Activated gamma-delta T cell treated with anti-CD3 and anti-CD28 coated beads, Interleukin-2, amount 50 U/mL, for 16 hours (primary cell): ENCODE measurements at regions not wholly inside any gene's neighbourhood (a gene's known extent, or its start where the extent isn't known, plus 50 kb on each side); places are given as distances from the start of the nearest gene placed in this dataset.
"Not testable (repeated sequence)": the region's sequence is repeated elsewhere in the genome, so short reads cannot be mapped to it uniquely, and the experiment has no call there.

Source experiments
- DNase-seq: peaks from one replicate; pipeline ENCODE4 v3.0.0-alpha.2; 2020; ENCODE audit warnings: low read depth

DNA sequence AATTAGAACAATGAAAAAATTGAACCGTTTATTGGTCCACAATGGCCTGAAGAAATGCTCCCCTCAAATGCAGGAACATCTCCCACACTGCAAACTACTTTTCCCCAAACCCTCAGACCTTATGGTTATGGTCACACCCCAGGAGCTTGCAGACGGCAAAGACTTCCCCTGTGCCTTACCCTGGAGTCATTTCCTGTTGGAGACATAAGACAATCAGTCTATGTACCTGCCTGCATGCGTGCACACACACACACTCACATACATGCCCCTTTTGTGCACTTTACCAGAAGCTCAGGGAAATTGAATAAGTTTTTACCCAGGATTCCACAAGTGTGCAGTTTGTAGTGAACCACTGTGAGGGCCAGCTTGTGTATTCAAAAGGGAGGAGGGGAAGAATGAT, 281.9 kb upstream of the CELF4 start:
- no peak for DNase-seq

GRCh38 chr18:37846996-37847395, 281.4 kb upstream of the CELF4 start:
- no peak for DNase-seq

DNA sequence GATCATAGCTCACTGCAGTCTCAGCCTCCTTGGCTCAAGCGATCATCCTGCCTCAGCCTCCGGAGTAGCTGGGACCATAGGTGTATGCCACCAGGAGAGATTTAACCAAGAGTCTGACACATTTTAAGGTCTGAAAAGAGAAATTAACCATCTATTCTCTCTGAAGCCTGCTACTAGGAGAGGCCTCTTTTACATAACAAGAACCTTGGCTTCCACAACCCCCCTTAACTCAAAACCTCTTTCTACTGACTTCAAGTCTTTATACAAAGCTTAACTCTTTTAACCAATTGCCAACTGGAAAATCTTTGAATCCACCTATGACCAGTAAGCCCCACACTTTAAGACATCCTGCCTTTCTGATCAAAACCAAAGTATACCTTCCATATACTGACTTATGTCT, 279.9 kb upstream of the CELF4 start:
- no peak for DNase-seq

DNA sequence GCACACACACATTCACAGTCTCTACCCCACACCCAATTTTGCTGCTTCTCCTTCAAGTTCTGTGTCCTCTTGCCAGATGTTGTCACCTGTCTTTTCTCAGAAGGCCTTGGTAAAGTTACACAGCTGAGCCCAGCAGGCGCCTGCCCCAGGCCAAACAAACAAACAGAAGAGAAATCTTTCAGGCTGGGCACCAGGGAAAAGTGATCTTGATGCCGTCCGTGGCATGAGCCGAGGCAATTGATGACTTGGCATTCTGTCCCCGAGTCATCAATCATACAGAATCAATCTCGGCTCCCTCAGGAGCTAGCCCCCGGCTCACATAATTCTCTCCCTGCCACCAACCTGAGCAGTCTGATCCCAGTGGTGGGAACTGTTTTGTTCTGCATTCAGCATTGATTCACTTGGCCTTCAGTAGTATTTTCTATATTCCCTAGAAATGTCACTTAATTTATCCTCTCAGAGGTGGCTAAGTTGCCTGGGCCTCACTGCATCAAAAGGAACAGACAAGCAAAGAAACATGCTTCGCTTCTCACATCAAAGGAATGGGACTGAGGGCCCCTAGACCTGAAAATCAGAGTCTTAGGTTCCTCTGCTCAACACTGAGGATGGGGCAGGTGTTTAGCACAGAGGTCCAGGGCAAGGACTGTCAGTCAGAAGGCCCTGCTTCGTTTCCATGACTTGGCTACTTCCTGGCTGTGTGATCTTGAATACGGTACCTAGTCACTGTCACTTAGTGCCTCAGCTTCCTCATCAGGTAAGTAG, 278.8 kb upstream of the CELF4 start:
- DNase-seq: no peak

DNA sequence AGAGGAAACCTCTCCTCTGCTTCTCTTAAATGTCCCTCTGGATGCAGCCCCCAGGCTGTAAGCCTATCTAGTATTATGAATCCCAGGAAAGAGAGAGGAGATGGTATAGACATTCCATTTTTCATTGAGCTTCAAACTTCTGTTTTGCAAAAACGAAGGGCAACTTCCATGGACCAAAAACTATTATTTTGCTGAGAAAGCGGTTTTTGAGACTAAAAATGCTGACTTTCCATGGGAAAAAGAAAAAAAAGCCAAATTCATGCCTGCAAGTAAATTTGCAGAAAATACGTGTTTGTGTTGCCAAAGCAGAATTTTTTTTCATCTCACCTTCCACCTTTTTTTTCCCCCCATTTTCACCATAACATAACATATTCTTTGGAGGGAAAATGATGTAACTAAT, 272.5 kb upstream of the CELF4 start:
- no peak for DNase-seq

- no peak for DNase-seq
These were observed 270.7 kb upstream of the CELF4 start for GRCh38 chr18:37836071-37836970.

- DNase-seq: not testable (repeated sequence)
These were observed 266.6 kb upstream of the CELF4 start for GRCh38 chr18:37832010-37832695.

DNA sequence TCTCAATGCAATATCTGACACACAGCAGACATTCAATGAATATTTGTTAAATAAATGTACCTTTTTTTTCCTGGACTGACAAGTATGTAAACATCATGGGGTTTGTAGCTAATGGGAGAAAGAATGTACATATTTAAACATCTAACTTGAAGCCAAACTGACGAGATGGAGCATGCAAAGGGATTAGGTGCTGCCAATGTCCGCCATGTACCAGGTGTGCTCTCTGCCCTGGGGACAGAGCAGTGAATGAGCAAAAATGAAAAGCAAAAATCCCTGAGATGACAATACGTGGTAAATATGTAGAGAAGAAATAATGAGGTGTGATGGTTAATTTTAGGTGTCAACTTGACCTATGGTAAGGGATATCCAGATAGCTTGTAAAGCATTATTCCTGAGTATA, 247.4 kb upstream of the CELF4 start:
- no peak for DNase-seq

GRCh38 chr18:37805773-37806404, 240.3 kb upstream of the CELF4 start:
- no peak for DNase-seq

GRCh38 chr18:37796823-37797349, 231.3 kb upstream of the CELF4 start:
- no peak for DNase-seq

DNA sequence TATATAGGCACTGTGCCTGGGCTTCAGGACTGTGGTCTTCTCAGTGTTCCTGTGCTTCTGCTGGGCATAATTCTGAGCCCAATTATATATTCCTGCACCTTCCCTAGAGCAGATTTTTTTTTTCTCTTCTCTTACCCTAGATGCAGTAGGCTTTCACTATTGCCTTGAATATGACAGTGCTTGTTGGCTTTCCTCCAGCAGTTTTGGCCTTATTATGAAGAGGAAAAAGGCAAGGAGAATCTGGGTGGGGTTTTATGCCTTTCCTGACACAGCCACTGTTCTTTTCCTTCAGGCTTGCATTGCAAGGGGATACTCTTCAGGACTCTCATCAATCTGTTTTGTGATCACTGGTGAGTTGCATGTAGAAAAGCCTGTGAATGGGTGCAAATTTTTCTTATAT, 221.9 kb upstream of the CELF4 start:
- no peak for DNase-seq

DNA sequence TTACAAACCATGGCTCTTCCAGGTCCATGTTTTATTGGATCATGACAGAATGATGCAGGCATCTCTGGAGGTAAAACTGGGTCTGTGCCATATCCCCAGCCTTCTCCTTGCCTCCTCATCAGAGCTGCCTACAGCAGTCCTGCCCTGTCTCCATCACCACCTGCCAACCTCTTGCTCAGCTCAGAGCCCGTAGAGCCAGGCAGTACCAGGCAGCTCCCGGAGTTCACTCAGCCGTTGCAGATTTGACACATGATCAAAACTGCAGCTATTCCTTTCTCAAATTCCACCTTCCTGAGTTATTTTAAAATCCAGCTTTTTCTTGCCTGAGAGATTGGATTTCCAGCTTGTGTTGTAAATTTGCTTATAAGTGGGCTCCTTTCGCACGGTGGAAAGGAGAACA, 218.2 kb upstream of the CELF4 start:
- no peak for DNase-seq

DNA sequence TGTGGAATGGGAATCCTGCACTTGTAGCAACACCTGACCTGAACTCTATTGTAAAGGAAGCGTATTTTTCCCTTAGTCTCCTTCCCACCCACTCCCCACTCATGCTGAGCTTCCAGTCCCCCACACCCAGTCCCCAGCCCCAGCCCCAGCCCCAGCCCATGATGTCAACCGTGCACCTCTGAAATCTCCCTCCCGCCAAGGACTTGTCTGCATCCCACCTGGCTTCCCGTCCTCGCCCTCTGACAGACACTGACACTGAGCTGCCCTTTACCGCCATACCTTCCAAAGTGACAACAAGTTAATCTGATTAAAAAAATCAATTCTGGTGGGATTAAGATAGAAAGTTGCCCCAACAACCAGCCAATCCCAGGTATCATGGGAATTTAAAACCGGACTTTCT, 213.6 kb upstream of the CELF4 start:
- DNase-seq: no peak

- no peak for DNase-seq
These were observed 213.0 kb upstream of the CELF4 start for GRCh38 chr18:37778417-37779165.

- no peak for DNase-seq
These were observed 204.2 kb upstream of the CELF4 start for GRCh38 chr18:37769826-37770225.

DNA sequence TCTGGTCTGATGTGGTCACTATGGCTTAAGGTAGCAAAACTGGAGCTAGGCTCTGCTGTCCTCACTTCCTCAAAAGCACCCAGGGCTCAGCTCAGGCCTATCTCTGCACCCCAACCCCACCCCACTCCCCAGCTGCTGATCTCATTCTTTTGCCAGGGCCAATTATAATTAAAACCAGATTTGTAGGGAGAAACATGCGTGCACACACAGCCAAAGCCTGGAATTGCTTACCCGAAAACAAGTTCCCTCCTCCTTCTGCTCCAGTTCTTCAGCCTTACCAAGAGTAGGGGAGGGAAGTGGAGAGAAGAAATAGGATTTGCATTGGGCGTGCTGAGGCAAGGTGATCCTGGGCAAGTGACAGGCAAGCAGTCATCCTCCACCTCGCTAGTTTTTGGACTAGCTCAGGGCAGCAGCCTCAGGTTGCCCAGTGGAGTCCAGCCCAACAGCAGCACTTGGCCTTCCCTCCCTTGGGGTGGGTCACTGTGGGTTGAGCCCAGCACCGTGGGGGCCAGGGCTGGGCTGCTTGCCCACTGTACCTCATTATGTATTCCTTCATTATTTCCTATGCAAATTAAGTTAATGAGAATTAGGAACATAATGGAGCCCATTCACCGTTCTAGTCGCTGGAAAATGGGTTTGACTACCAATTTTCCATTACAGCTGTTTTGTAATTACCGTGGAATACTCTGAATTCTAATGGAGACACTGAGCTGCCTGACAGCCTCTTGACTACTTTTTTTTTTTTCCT, 199.1 kb upstream of the CELF4 start:
- no peak for DNase-seq

DNA sequence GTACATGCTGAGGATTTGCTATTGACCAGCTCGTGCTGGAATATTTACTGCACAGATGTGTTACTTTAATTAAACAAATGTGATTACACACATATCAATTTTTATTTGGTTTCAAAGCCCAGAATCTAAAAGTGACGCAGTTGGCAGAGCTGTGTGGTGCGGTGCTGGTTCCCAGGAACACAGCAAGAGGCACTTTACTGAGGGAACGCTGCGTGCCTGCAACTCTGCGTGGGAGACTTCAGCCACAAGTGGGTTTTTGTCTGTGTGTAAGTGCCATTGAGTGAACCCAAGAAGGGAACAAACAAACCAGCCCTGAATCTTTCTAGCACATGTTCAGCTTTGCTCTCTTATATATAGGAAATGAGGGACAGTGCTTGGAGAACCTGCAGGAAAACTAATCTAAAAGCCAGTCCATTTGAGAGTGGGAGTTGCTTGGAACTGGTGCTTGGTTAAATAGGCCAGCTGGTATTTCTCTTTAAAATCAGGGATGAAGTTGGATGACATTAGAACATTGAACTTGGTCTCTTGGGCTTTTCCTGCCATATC, 196.6 kb upstream of the CELF4 start:
- no peak for DNase-seq

- no peak for DNase-seq
These were observed 188.5 kb upstream of the CELF4 start for GRCh38 chr18:37754141-37754540.

GRCh38 chr18:37742436-37742835, 176.8 kb upstream of the CELF4 start:
- DNase-seq: no peak

DNA sequence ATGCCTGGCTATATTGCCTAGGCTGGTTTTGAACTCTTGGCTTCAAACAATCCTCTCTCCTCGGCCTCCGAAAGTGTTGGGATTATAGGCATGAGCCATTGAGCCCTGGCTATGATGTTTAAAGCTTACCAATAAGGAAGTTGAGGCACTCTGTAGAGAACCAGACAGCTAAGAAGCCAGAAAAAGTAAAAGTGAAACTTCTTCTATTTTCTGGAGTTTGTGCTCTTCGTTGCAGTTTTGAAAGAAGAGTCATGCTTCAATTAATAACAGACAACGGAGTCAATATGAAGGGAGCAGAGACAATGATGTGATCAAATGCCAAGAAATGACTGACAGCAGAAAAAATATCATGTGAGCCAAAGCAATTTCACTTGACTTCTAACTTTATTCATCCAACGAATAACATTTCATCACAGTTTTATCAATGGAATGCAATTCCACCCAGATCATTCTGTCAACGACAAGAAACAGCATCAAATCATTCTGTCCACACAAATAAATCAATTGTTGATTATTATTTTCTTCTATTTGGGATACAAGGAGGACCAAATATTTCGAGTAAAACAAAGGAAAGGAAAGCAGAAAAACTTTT, 175.5 kb upstream of the CELF4 start:
- DNase-seq: no peak
